Mesodermal cell (in vitro differentiated cells): ENCODE measurements at regions not wholly inside any gene's neighbourhood (a gene's known extent, or its start where the extent isn't known, plus 50 kb on each side); places are given as distances from the start of the nearest gene placed in this dataset.

Experiments used
- H3K27ac ChIP-seq: 2 replicates; pipeline ENCODE4 v1.7.0; 2013; ENCODE audit warnings: mild to moderate bottlenecking, low read depth, low read length, moderate library complexity; ENCODE audit not compliant: severe bottlenecking
- H3K36me3 ChIP-seq: 2 replicates; pipeline ENCODE4 v1.7.1; 2013; ENCODE audit warnings: mild to moderate bottlenecking, low read length, moderate library complexity; ENCODE audit not compliant: control insufficient read depth, insufficient read depth
- H3K4me1 ChIP-seq: one replicate; pipeline ENCODE4 v1.7.1; 2013; ENCODE audit warnings: mild to moderate bottlenecking, low read length; ENCODE audit not compliant: insufficient read depth, control insufficient read depth, poor library complexity, severe bottlenecking
- H3K4me3 ChIP-seq: 2 replicates; pipeline ENCODE4 v1.7.0; 2013; ENCODE audit warnings: low read length, control low read depth, mild to moderate bottlenecking; ENCODE audit not compliant: insufficient read depth, poor library complexity, severe bottlenecking; ENCODE audit errors: extremely low read depth
- H3K9me3 ChIP-seq: 2 replicates; pipeline ENCODE4 v1.7.1; 2013; ENCODE audit warnings: mild to moderate bottlenecking, low read length, moderate library complexity; ENCODE audit not compliant: control insufficient read depth
- WGBS, 2 experiments: methylation state at CpG; one replicate each; pipeline ENCODE4 v1.1.5; 2013; ENCODE audit warnings: missing lambda C conversion rate in 2 of 2; ENCODE audit not compliant: insufficient coverage in 2 of 2; 5-methylcytosine and 5-hydroxymethylcytosine counted together

- Histone ChIP-seq H3K9me3 (peaks cover 8% of the 10 kb centered on the region), H3K27ac (no peak overlapping the region), H3K4me3 (no peak overlapping the region), H3K36me3 (no peaks in the 10 kb centered on the region), H3K4me1 (peaks cover 5% of the 10 kb centered on the region)
- no CpG with 5 or more reads among the region's 2 CpGs for WGBS, 2 experiments
Measured at GRCh38 chr5:96611946-96612345, 50.2 kb upstream of the CAST start.
